Neutrophil (primary cell): ENCODE measurements at regions not wholly inside any gene's neighbourhood (a gene's known extent, or its start where the extent isn't known, plus 50 kb on each side); places are given as distances from the start of the nearest gene placed in this dataset.
A peak's percentile ranks its signal among the peaks of the same experiment; 100 is the strongest.

ENCODE experiments used
- H3K27ac ChIP-seq: fragments of 200-600 bp; sonication (generic); 2 replicates; pipeline ENCODE4 v1.5.1; 2016; ENCODE audit warnings: mild to moderate bottlenecking, moderate library complexity
- H3K27me3 ChIP-seq: fragments of 200-600 bp; sonication (generic); 2 replicates; pipeline ENCODE4 v1.6.0; 2016; ENCODE audit warnings: mild to moderate bottlenecking
- H3K36me3 ChIP-seq: fragments of 200-600 bp; sonication (generic); 2 replicates; pipeline ENCODE4 v1.5.1; 2017
- H3K4me1 ChIP-seq, 2 experiments: fragments of 200-600 bp in 1 of 2; sonication (generic) in 1 of 2; 1 replicate in 1 of 2; 2 replicates in 1 of 2; pipeline versions ENCODE4 v1.5.1 to v1.6.1; 2013 to 2016; ENCODE audit warnings: low read depth in 1 of 2, low read length in 1 of 2, mild to moderate bottlenecking in 1 of 2, moderate library complexity in 1 of 2; ENCODE audit not compliant: control insufficient read depth in 1 of 2, insufficient read depth in 1 of 2
- H3K4me3 ChIP-seq, 2 experiments: fragments of 200-600 bp in 1 of 2; sonication (generic) in 1 of 2; 1 replicate in 1 of 2; 2 replicates in 1 of 2; pipeline ENCODE4 v1.5.1; 2013 to 2016; ENCODE audit warnings: low read depth in 1 of 2, low read length in 1 of 2, mild to moderate bottlenecking in 1 of 2, moderate library complexity in 1 of 2
- H3K9me3 ChIP-seq: fragments of 200-600 bp; sonication (generic); 2 replicates; pipeline ENCODE4 v1.5.1; 2016
- TF ChIP-seq, protein P1 (sequence below): fragments of 200-600 bp; sonication (generic); IDR thresholded peaks from 2 replicates; pipeline ENCODE4 v1.5.1; 2016; ENCODE audit warnings: antibody characterized with exemption

DNA sequence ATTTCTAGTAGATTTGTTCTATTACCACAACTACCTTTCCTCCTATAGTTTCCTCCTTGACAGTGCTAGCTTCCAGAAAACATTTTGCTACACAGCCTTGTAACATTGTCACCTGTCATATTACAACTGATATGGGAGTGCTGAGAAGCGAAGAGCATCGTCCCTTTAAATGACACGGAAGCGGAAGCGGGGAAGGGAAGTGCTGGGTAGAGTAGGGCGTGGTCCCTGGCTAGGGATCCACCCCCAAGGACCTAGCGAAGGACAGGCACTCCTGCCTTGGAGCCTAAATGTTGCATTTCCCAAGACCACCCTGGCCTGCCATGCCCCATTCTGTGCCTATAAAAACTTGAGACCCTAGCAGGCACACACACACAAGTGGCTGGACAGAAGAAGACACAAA, 57.4 kb upstream of the RANBP6 start:
- Histone ChIP-seq H3K27ac (no peak overlapping the region), H3K27me3 (no peaks in the 10 kb centered on the region), H3K4me3 (no peak overlapping the region), H3K4me1 (peaks cover 4 to 9% of the 10 kb centered on the region in 2 experiments), H3K36me3 (no peaks in the 10 kb centered on the region), H3K9me3 (no peaks in the 10 kb centered on the region)
- TF ChIP-seq, protein P1, sequence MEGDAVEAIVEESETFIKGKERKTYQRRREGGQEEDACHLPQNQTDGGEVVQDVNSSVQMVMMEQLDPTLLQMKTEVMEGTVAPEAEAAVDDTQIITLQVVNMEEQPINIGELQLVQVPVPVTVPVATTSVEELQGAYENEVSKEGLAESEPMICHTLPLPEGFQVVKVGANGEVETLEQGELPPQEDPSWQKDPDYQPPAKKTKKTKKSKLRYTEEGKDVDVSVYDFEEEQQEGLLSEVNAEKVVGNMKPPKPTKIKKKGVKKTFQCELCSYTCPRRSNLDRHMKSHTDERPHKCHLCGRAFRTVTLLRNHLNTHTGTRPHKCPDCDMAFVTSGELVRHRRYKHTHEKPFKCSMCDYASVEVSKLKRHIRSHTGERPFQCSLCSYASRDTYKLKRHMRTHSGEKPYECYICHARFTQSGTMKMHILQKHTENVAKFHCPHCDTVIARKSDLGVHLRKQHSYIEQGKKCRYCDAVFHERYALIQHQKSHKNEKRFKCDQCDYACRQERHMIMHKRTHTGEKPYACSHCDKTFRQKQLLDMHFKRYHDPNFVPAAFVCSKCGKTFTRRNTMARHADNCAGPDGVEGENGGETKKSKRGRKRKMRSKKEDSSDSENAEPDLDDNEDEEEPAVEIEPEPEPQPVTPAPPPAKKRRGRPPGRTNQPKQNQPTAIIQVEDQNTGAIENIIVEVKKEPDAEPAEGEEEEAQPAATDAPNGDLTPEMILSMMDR = no peak

DNA sequence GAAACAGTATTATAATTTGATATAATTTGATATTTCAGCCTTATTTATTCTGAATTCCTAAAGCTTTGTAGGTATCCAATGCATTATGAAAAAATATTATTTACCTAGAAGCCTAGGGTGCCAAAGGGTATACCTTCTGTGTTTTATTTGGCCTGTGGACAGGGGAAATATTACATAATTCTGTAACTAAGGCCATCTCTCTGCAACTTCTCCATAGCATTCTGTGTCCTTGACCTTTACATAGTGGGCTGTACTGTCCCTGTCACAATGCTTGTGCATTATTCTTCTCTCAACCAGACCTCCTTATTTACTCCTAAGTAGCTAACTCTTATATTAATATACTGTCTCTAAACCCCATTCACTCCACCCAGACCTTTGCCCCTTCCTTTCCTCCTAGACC, 57.0 kb upstream of the RANBP6 start:
- no peaks in the 10 kb centered on the region for H3K27me3 ChIP-seq
- no peak overlapping the region for H3K27ac ChIP-seq
- H3K36me3 ChIP-seq = no peaks in the 10 kb centered on the region
- no peak overlapping the region for H3K4me3 ChIP-seq
- H3K9me3 ChIP-seq = no peaks in the 10 kb centered on the region
- TF ChIP-seq, protein P1 = no peak
- peaks cover 4 to 9% of the 10 kb centered on the region in 2 experiments for H3K4me1 ChIP-seq

DNA sequence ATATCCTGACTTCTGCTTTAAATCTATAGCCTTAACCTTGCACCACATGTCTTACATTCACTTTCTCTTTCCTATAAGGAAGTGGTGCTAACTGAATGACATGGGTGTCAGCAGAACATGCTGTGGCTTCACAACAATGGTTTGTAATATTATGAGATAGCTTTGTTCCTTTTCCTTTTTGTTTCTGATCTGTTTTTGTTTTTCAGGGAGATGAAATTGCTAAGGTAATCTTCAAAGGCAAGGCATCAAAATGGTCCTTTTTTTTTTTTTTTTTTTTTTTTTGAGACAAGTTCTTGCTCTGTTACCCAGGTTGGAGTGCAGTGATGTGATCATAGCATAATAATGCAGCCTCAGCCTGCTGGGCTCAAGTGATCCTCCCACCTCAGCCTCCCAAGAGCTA, 53.6 kb upstream of the RANBP6 start:
- H3K27ac ChIP-seq = peak overlapping the region; percentile 6

DNA sequence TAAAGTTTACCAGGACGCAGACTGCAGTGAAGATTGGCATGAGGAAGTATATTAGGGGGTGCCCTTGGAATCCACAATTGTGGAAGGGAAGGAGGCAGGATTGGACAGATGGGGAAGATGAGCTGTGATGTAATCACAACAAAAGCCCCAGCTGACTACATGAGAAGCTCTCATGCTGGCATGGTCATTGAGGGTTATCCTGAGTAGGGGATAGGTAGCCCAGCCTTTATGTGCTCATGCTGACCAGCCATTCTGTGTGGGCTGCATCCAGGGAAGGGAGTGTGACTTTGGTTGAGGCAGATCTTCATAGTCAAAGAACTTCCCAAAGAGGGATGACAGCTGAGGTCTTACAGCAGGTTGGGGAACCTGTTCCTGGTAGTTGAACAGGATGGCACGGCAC, 52.0 kb upstream of the RANBP6 start:
- TF ChIP-seq, protein P1 = no peak

More for the DNA sequence above, 53.6 kb upstream of the RANBP6 start:
- no peaks in the 10 kb centered on the region for H3K9me3 ChIP-seq
- no peak overlapping the region for H3K4me3 ChIP-seq
- no peaks in the 10 kb centered on the region for H3K27me3 ChIP-seq
- TF ChIP-seq, protein P1 = no peak
- no peaks in the 10 kb centered on the region for H3K36me3 ChIP-seq
- peaks cover 4 to 9% of the 10 kb centered on the region in 2 experiments for H3K4me1 ChIP-seq

More for the DNA sequence above, 52.0 kb upstream of the RANBP6 start:
- Histone ChIP-seq H3K4me3 (no peak overlapping the region), H3K27ac (no peak overlapping the region), H3K9me3 (no peaks in the 10 kb centered on the region), H3K36me3 (no peaks in the 10 kb centered on the region), H3K4me1 (peaks cover 0 to 4% of the 10 kb centered on the region in 2 experiments), H3K27me3 (no peaks in the 10 kb centered on the region)
